H1 (cell line): ENCODE measurements at regions not wholly inside any gene's neighbourhood (a gene's known extent, or its start where the extent isn't known, plus 50 kb on each side); places are given as distances from the start of the nearest gene placed in this dataset.

Experiments
- MAFK ChIP-seq: IDR thresholded peaks from 2 replicates; pipeline ENCODE4 v1.6.1; 2012; ENCODE audit warnings: low read depth, mild to moderate bottlenecking, improper control_type of control experiment, low read length
- SIRT6 ChIP-seq: IDR thresholded peaks from one replicate; pipeline ENCODE4 v1.7.1; 2012; ENCODE audit warnings: low read length, inconsistent platforms
- TF ChIP-seq, protein P1 (sequence below): fragments of 300-600 bp; sonication (generic); IDR thresholded peaks from 2 replicates; pipeline ENCODE4 v1.7.1; 2012; ENCODE audit warnings: low read length, moderate library complexity, mild to moderate bottlenecking, inconsistent platforms; ENCODE audit not compliant: insufficient replicate concordance

- no peak for TF ChIP-seq MAFK
- no peak for TF ChIP-seq SIRT6
- TF ChIP-seq, protein P1, sequence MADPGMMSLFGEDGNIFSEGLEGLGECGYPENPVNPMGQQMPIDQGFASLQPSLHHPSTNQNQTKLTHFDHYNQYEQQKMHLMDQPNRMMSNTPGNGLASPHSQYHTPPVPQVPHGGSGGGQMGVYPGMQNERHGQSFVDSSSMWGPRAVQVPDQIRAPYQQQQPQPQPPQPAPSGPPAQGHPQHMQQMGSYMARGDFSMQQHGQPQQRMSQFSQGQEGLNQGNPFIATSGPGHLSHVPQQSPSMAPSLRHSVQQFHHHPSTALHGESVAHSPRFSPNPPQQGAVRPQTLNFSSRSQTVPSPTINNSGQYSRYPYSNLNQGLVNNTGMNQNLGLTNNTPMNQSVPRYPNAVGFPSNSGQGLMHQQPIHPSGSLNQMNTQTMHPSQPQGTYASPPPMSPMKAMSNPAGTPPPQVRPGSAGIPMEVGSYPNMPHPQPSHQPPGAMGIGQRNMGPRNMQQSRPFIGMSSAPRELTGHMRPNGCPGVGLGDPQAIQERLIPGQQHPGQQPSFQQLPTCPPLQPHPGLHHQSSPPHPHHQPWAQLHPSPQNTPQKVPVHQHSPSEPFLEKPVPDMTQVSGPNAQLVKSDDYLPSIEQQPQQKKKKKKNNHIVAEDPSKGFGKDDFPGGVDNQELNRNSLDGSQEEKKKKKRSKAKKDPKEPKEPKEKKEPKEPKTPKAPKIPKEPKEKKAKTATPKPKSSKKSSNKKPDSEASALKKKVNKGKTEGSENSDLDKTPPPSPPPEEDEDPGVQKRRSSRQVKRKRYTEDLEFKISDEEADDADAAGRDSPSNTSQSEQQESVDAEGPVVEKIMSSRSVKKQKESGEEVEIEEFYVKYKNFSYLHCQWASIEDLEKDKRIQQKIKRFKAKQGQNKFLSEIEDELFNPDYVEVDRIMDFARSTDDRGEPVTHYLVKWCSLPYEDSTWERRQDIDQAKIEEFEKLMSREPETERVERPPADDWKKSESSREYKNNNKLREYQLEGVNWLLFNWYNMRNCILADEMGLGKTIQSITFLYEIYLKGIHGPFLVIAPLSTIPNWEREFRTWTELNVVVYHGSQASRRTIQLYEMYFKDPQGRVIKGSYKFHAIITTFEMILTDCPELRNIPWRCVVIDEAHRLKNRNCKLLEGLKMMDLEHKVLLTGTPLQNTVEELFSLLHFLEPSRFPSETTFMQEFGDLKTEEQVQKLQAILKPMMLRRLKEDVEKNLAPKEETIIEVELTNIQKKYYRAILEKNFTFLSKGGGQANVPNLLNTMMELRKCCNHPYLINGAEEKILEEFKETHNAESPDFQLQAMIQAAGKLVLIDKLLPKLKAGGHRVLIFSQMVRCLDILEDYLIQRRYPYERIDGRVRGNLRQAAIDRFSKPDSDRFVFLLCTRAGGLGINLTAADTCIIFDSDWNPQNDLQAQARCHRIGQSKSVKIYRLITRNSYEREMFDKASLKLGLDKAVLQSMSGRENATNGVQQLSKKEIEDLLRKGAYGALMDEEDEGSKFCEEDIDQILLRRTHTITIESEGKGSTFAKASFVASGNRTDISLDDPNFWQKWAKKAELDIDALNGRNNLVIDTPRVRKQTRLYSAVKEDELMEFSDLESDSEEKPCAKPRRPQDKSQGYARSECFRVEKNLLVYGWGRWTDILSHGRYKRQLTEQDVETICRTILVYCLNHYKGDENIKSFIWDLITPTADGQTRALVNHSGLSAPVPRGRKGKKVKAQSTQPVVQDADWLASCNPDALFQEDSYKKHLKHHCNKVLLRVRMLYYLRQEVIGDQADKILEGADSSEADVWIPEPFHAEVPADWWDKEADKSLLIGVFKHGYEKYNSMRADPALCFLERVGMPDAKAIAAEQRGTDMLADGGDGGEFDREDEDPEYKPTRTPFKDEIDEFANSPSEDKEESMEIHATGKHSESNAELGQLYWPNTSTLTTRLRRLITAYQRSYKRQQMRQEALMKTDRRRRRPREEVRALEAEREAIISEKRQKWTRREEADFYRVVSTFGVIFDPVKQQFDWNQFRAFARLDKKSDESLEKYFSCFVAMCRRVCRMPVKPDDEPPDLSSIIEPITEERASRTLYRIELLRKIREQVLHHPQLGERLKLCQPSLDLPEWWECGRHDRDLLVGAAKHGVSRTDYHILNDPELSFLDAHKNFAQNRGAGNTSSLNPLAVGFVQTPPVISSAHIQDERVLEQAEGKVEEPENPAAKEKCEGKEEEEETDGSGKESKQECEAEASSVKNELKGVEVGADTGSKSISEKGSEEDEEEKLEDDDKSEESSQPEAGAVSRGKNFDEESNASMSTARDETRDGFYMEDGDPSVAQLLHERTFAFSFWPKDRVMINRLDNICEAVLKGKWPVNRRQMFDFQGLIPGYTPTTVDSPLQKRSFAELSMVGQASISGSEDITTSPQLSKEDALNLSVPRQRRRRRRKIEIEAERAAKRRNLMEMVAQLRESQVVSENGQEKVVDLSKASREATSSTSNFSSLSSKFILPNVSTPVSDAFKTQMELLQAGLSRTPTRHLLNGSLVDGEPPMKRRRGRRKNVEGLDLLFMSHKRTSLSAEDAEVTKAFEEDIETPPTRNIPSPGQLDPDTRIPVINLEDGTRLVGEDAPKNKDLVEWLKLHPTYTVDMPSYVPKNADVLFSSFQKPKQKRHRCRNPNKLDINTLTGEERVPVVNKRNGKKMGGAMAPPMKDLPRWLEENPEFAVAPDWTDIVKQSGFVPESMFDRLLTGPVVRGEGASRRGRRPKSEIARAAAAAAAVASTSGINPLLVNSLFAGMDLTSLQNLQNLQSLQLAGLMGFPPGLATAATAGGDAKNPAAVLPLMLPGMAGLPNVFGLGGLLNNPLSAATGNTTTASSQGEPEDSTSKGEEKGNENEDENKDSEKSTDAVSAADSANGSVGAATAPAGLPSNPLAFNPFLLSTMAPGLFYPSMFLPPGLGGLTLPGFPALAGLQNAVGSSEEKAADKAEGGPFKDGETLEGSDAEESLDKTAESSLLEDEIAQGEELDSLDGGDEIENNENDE, result no peak
These were observed 298.9 kb downstream of the BUD13 start (continued) for GRCh38 chr11:116473790-116474346.
